IMR-90 (cell line): ENCODE measurements at regions not wholly inside any gene's neighbourhood (a gene's known extent, or its start where the extent isn't known, plus 50 kb on each side); places are given as distances from the start of the nearest gene placed in this dataset.

ENCODE experiments used
- ATAC-seq: fragments of 200-7000 bp; cut with Tn5 transposase; 2 replicates; pipeline ENCODE4 v1.9.1; 2020; ENCODE audit warnings: low read depth, mild to moderate bottlenecking, moderate library complexity
- BruUV-seq: library from RNA; stranded (reverse); fragments of 400-500 nt; replicated peaks from 2 replicates; lab custom pipeline; 2021; lab: Mats Ljungman, UMichigan
- CTCF ChIA-PET: fragments of 300-600 bp; formaldehyde crosslinking; extraction: SDS; loops from one replicate; lab custom pipeline; 2021; ENCODE audit warnings: antibody characterized with exemption; lab: Yijun Ruan, JAX
- POLR2A ChIA-PET: fragments of 300-600 bp; sonication (Branson Sonifier 250); formaldehyde crosslinking; loops from one replicate; lab custom pipeline; 2022; ENCODE audit warnings: antibody characterized with exemption; ENCODE audit not compliant: unreplicated experiment; lab: Charles Lee
- DNase-seq: peaks from one replicate; pipeline ENCODE4 v3.0.0; 2013
- H2AFZ ChIP-seq: replicated peaks from 2 replicates; pipeline ENCODE3; 2013; ENCODE audit warnings: low read length, mild to moderate bottlenecking; ENCODE audit not compliant: poor library complexity
- H2AK5ac ChIP-seq: 2 replicates; pipeline ENCODE4 v1.6.1; 2013; ENCODE audit warnings: low read depth, low read length, inconsistent platforms
- H2AK9ac ChIP-seq: replicated peaks from 2 replicates; pipeline ENCODE3; 2013; ENCODE audit warnings: mild to moderate bottlenecking, low read depth, low read length, moderate library complexity; ENCODE audit not compliant: poor library complexity
- H2BK120ac ChIP-seq: 2 replicates; pipeline ENCODE4 v1.6.1; 2013; ENCODE audit warnings: low read depth, low read length, inconsistent platforms
- H2BK15ac ChIP-seq: 3 replicates; pipeline ENCODE4 v1.6.1; 2013; ENCODE audit warnings: low read depth, low read length, inconsistent platforms
- H2BK20ac ChIP-seq: 2 replicates; pipeline ENCODE4 v1.6.1; 2013; ENCODE audit warnings: low read depth, mild to moderate bottlenecking, inconsistent platforms, low read length, moderate library complexity
- H2BK5ac ChIP-seq: 2 replicates; pipeline ENCODE4 v1.6.1; 2013; ENCODE audit warnings: mild to moderate bottlenecking, low read depth, low read length, inconsistent platforms; ENCODE audit not compliant: poor library complexity, severe bottlenecking
- H3K14ac ChIP-seq: replicated peaks from 2 replicates; pipeline ENCODE4 v1.6.1; 2013; ENCODE audit warnings: low read depth, low read length, inconsistent platforms
- H3K18ac ChIP-seq: 2 replicates; pipeline ENCODE4 v1.6.1; 2013; ENCODE audit warnings: low read depth, low read length, control low read depth
- H3K23ac ChIP-seq: 2 replicates; pipeline ENCODE4 v1.6.1; 2013; ENCODE audit warnings: low read depth, low read length, inconsistent platforms
- H3K27ac ChIP-seq: 2 replicates; pipeline ENCODE4 v1.5.1; 2013; ENCODE audit warnings: mild to moderate bottlenecking, control low read depth, low read length; ENCODE audit not compliant: insufficient read depth
- H3K27me3 ChIP-seq: 2 replicates; pipeline ENCODE4 v1.6.1; 2013; ENCODE audit warnings: low read length; ENCODE audit not compliant: control insufficient read depth, insufficient read depth
- H3K36me3 ChIP-seq: 2 replicates; pipeline ENCODE4 v1.6.1; 2013; ENCODE audit warnings: low read length, mixed read lengths; ENCODE audit not compliant: control insufficient read depth, insufficient read depth
- H3K4ac ChIP-seq: 2 replicates; pipeline ENCODE4 v1.6.1; 2013; ENCODE audit warnings: low read depth, low read length, inconsistent platforms
- H3K4me1 ChIP-seq: 2 replicates; pipeline ENCODE4 v1.6.1; 2013; ENCODE audit warnings: low read length, mixed read lengths; ENCODE audit not compliant: control insufficient read depth, insufficient read depth
- H3K4me2 ChIP-seq: 2 replicates; pipeline ENCODE4 v1.6.1; 2013; ENCODE audit warnings: low read depth, mild to moderate bottlenecking, control low read depth, low read length, moderate library complexity
- H3K4me3 ChIP-seq: 2 replicates; pipeline ENCODE4 v1.5.1; 2013; ENCODE audit warnings: low read depth, mild to moderate bottlenecking, control low read depth, low read length, moderate library complexity; ENCODE audit not compliant: insufficient read depth
- H3K56ac ChIP-seq: 2 replicates; pipeline ENCODE4 v1.6.1; 2013; ENCODE audit warnings: low read length, inconsistent platforms; ENCODE audit not compliant: insufficient read depth; ENCODE audit errors: extremely low read depth
- H3K79me1 ChIP-seq, 2 experiments: 2 replicates each; pipeline ENCODE4 v1.6.1; 2013; ENCODE audit warnings: low read length in 2 of 2, inconsistent platforms in 1 of 2, low read depth in 1 of 2
- H3K9ac ChIP-seq: 2 replicates; pipeline ENCODE4 v1.6.1; 2013; ENCODE audit warnings: low read depth, low read length, control low read depth
- H3K9me1 ChIP-seq: 2 replicates; pipeline ENCODE4 v1.6.1; 2013; ENCODE audit warnings: low read length, inconsistent platforms; ENCODE audit not compliant: insufficient read depth
- H3K9me3 ChIP-seq: 2 replicates; pipeline ENCODE4 v1.6.1; 2013; ENCODE audit warnings: low read length; ENCODE audit not compliant: control insufficient read depth, insufficient read depth
- H4K20me1 ChIP-seq: 2 replicates; pipeline ENCODE4 v1.6.1; 2013; ENCODE audit warnings: low read length, inconsistent platforms; ENCODE audit not compliant: insufficient read depth
- H4K5ac ChIP-seq: 2 replicates; pipeline ENCODE4 v1.6.1; 2013; ENCODE audit warnings: mild to moderate bottlenecking, low read depth, low read length, control low read depth
- H4K8ac ChIP-seq, 2 experiments: 2 replicates each; pipeline ENCODE4 v1.6.1; 2013; ENCODE audit warnings: low read depth in 2 of 2, low read length in 2 of 2, control low read depth in 1 of 2, inconsistent platforms in 1 of 2
- H4K91ac ChIP-seq: 2 replicates; pipeline ENCODE4 v1.6.1; 2013; ENCODE audit warnings: low read depth, low read length, inconsistent platforms; ENCODE audit not compliant: insufficient read depth
- BHLHE40 ChIP-seq: fragments of 150-350 bp; IDR thresholded peaks from 2 replicates; pipeline ENCODE4 v1.6.1; 2016; ENCODE audit warnings: mild to moderate bottlenecking, low read depth, low read length
- CEBPB ChIP-seq: IDR thresholded peaks from 2 replicates; pipeline ENCODE4 v1.6.1; 2012; ENCODE audit warnings: low read depth, low read length, improper control_type of control experiment
- FOS ChIP-seq: fragments of 150-350 bp; IDR thresholded peaks from 2 replicates; pipeline ENCODE4 v1.6.1; 2016; ENCODE audit warnings: low read depth, low read length
- NFE2L2 ChIP-seq: fragments of 150-350 bp; IDR thresholded peaks from 2 replicates; pipeline ENCODE4 v1.6.1; 2016; ENCODE audit warnings: low read depth, mild to moderate bottlenecking, low read length
- RAD21 ChIP-seq: IDR thresholded peaks from 2 replicates; pipeline ENCODE4 v1.6.1; 2012; ENCODE audit warnings: low read length, improper control_type of control experiment
- WGBS, 2 experiments: methylation state at CpG; one replicate each; pipeline versions ENCODE4 v1.1.5 to v1.1.7; 2013; ENCODE audit warnings: missing lambda C conversion rate in 2 of 2; ENCODE audit not compliant: insufficient read length in 1 of 2; ENCODE audit errors: extremely low coverage in 2 of 2; 5-methylcytosine and 5-hydroxymethylcytosine counted together
- dilution Hi-C: fragments of 300-500 bp; cut with HindIII; formaldehyde crosslinking; loops from one replicate; pipeline ENCODE4 v1.14.3; 2018; ENCODE audit warnings: low sequenced_read_pairs; ENCODE audit not compliant: unreplicated experiment
- in situ Hi-C: fragments of 300-500 bp; cut with MboI; formaldehyde crosslinking; loops from 3 replicates; pipeline ENCODE4 v1.14.3; 2019; ENCODE audit warnings: low sequenced_read_pairs, inconsistent platforms, mixed read lengths
- intact Hi-C: fragments of 100-400 bp; cut with micrococcal nuclease; formaldehyde crosslinking; loops from 2 replicates; pipeline ENCODE4 v1.10.0; 2022

- no TSS peak for BruUV-seq
- Histone ChIP-seq H2AK5ac (no peak overlapping the region), H3K27ac (no peak overlapping the region), H3K9ac (no peak overlapping the region), H4K5ac (no peak overlapping the region), H3K27me3 (no peaks in the 10 kb centered on the region), H3K23ac (no peak overlapping the region), H2BK20ac (no peak overlapping the region), H2BK120ac (no peak overlapping the region), H2AFZ (no peak overlapping the region), H3K56ac (no peak overlapping the region), H3K9me1 (no peaks in the 10 kb centered on the region), H3K79me1 (no peaks in the 10 kb centered on the region), H4K8ac (no peak overlapping the region), H2AK9ac (no peak overlapping the region), H2BK15ac (no peak overlapping the region), H3K4me3 (no peak overlapping the region), H3K9me3 (no peaks in the 10 kb centered on the region; the same call in 1 of the 2 replicates), H3K4me2 (no peak overlapping the region), H4K20me1 (no peaks in the 10 kb centered on the region), H3K18ac (no peak overlapping the region), H4K91ac (no peak overlapping the region), H3K36me3 (no peaks in the 10 kb centered on the region), H3K4me1 (no peaks in the 10 kb centered on the region), H3K4ac (no peak overlapping the region), H2BK5ac (no peak overlapping the region), H3K14ac (no peak overlapping the region)
- intact Hi-C loops: no loop called here
- WGBS, 2 experiments: no CpG with 5 or more reads among the region's 1 CpG
- POLR2A ChIA-PET: no interaction called here
- DNase-seq: no peak
- ATAC-seq: no peak
- TF ChIP-seq FOS (no peak), RAD21 (no peak), NFE2L2 (no peak), BHLHE40 (no peak), CEBPB (no peak)
- in situ Hi-C loops: no loop called here
- dilution Hi-C loops: no loop called here
- CTCF ChIA-PET: no interaction called here
Measured at GRCh38 chr5:27814286-27814685, 775.9 kb upstream of the CDH9 start.
